HG02938 (cell line): ENCODE measurements at regions not wholly inside any gene's neighbourhood (a gene's known extent, or its start where the extent isn't known, plus 50 kb on each side); places are given as distances from the start of the nearest gene placed in this dataset.
"Not testable (repeated sequence)": the region's sequence is repeated elsewhere in the genome, so short reads cannot be mapped to it uniquely, and the experiment has no call there.

Experiments
- ATAC-seq: cut with Tn5 transposase; IDR thresholded peaks from one replicate; pipeline ENCODE4 v1.9.1; 2021; ENCODE audit warnings: mild to moderate bottlenecking, moderate library complexity; ENCODE audit not compliant: unreplicated experiment

DNA sequence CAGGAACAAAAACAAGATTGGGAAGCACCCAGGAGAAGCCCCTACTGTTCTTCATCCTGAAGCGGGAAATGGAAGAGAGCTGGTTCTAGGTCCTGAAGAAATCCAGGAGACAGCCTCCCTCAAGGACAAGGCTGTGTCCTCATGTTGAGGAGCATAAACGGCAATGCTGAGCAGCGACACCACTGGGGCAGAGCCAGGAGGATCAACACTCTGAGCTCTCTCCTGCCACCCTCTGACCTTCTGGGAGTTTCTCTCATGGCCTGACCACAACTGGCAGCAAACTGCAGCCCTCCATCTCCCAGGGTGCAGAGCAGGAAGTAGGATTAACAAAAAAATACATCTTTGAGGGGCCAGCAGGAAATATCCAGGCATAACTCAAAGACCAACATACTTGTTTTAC, 1292.2 kb upstream of the TMEM132C start:
- no peak for ATAC-seq

DNA sequence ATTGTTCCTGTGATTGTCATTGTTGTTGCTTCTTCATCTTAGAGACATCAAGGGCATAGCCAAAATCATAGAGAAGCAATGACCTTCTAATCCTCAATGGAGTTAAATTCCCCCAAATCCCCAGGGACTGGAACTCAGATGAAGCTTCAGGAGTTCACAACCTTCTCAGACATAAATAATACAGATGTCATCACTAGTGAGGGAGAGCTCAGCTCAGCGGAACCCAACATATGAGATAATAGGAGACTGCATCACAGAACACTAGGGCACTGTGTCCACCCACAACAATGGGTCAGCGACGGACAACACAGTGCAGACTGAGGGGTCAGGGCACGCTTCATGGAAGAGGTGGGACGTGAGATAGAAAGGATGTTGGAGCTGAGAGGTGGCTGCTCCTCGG, 1290.4 kb upstream of the TMEM132C start:
- ATAC-seq = no peak

DNA sequence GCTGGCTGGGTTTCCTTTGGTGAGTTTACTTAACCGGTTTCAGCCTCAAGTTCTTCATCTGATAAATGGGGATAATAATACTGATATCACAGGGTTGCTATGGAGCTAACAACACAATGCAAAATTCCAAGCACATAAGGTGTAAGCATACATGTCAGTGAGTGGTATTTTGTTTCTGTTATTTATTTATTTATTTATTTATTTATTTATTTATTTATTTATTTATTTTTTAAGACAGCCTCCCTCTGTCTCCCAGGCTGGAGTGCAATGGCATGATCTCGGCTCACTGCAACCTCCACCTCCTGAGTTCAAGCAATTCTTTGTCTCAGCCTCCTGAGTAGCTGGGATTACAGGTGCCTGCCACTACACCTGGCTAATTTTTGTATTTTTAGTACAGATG, 1287.4 kb upstream of the TMEM132C start:
- not testable (repeated sequence) for ATAC-seq

DNA sequence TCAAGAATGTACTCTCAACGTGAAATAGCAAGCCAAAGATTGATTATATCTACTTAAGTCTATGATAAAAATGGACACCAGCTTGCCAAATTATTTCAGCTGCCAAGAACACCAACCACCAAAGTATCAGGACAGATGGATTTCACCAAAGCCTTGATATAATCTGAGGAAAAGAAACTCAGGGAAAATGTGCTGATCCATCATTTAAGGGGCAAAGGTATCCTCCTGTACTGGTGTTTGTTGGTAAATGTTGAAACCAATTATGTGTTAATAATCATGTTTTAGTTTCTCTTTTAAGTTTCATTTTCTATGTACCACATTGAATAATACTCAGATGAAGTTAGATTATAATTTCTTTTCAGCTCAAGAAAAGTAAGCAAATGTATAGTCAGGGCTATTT, 1284.3 kb upstream of the TMEM132C start:
- ATAC-seq = no peak

DNA sequence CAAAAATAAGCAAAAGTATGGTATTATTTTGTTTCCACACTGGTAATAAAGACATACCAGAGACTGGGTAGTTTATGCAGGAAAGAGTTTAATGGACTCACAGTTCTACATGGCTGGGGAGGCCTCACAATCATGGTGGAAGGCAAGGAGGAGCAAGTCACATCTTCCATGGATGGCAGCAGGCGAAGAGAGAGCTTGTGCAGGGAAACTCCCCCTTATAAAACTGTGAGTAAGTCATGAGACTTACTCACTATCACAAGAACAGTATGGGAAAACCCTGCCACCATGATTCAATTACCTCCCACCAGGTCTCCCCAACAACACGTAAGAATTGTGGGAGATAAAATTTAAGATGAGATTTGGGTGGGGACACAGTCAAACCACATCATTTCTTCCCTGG, 1283.2 kb upstream of the TMEM132C start:
- ATAC-seq = not testable (repeated sequence)

DNA sequence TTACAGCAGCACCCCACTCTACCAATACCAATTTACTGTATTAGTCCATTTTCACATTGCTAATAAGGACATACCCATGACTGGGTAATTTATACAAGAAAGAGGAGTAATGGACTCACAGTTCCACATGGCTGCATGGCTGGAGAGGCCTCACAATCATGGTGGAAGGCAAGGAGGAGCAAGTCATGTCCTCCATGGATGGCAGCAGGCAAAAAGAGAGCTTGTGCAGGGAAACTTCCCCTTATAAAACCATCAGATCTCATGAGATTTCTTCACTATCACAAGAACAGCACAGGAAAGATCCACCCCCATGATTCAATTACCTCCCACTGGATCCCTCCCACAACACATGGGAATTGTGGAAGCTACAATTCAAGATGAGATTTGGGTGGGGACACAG, 1281.3 kb upstream of the TMEM132C start:
- not testable (repeated sequence) for ATAC-seq

DNA sequence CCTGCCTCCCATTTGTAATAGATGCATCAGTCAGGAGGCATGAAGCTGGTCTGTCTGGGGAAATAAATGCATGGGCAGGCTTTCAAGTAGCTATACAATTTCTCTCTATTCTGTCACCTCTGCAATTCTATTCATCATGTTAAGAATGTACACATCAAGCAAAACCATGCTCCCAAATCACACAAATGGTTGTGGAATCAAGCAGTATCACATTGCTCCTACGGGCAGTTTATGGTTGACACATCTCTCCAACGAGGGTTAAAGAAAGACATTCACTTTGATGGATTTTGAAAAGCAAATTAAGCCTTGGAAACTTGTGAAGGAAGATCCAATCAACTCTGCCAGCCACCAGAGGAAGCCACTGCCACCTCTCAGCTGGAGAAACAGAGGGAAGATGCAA, 1277.4 kb upstream of the TMEM132C start:
- ATAC-seq = no peak

DNA sequence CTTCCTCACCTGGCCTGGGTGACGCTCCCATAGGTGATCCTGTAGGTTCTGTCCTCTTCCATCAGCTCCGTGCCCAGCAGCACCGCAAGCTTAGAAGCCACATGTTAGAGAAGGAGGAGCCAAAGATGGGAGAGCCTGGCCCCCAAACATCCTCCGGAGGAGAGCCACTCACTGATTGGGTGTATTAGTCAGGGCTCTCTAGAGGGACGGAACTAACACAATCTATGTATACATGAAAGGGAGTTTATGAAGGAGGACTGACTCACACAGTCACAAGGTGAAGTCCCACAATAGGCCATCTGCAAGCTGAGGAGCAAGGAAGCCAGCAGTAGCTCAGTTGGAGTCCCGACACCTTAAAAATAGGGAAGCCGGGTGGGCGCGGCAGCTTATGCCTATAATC, 1273.1 kb upstream of the TMEM132C start:
- no peak for ATAC-seq

DNA sequence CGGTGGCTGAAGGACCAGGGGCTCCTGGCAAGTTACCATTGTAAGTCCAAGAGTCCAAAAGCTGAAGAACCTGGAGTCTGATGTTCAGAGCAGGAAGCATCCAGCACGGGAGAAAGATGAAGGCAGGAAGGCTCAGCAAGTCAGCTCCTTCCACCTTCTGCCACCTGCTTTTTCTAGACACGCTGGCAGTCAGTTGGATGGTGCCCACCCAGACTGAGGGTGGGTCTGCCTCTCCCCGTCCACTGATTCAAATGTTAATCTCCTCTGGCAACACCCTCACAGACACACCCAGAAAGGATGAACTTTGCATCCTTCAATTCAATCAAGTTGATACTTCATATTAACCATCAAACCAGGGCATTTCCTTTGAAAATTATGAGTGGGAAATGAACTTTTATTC, 1272.4 kb upstream of the TMEM132C start:
- ATAC-seq = no peak

DNA sequence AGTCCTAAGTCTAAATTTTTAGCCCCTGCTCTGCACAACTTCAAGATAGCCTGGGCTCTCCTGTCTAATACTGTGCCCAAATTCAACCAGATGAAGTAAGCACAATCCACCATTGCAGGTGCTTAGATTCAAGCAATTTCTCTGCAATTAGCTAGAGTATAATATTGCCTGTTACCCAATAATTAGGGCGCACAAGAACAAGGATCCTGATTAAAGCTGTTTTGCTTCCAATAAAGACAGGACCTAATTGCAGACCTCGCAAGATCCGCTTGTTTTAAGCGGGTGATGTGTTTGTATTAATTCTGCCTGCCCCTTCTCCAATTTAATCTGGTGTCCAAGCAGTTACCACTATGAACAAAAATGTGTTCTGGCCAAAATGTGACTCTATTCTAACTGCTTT, 1268.9 kb upstream of the TMEM132C start:
- ATAC-seq = no peak

DNA sequence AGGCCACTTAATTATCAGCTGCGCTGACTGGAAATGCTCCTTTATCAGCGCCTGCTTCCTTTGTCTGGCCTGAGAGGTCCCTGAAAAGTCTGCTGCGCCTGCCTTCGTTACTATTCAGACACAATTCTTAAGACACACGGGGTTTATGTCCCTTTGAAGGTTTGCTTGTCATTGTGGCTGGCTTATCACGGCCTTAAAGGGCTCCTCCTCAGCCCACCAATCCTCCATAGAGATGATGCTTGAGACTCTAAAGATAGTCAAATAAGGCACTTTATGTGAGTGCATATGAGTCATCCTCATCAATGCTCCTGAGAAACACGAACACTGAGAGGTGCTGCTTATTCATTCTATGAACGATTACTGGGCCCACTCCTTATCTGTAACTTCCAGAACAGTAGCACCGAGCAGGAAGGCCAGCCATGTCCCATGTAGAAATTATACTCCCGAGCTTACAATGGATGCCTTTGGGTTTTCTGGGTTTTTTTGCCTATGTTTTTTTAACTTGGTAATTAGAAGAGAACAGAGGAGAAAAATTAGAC, 1268.2 kb upstream of the TMEM132C start:
- no peak for ATAC-seq

DNA sequence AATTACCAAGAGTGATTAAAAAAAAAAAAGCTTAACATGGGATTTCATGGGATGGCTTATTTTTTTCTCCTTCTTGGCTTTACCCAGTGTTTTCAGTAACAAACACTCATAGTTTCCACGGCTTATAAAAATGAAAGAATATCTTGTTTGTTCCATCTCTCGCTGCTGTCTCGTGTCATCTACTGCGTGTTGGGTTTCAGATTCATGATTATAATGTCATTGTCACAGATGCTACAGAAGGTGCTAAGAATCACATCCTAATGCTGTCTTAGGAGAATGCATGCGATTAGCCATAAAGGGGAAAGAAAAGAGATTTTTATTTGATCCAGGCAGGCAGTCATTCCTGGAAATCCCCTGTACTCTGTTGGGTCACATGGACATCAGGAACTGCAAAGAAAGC, 1267.6 kb upstream of the TMEM132C start:
- no peak for ATAC-seq

DNA sequence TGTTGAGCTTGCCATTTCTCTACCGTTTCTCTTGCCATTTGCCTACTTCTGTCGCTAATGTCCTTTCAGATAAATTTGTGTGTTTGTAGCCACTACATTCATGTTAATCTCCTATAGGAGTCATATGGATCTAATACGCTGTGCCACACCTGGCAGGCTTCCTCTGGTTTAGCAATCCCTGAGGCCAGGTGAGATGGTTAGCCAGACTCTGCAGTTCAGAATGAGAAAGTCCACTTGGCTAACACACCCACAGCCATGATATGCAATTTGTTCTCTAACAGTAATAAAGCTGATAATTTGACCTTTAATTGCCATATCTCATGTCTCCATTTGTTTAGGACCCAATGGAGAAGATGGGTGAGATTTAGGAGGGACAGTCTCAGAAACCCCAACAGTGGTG, 1261.6 kb upstream of the TMEM132C start:
- no peak for ATAC-seq

DNA sequence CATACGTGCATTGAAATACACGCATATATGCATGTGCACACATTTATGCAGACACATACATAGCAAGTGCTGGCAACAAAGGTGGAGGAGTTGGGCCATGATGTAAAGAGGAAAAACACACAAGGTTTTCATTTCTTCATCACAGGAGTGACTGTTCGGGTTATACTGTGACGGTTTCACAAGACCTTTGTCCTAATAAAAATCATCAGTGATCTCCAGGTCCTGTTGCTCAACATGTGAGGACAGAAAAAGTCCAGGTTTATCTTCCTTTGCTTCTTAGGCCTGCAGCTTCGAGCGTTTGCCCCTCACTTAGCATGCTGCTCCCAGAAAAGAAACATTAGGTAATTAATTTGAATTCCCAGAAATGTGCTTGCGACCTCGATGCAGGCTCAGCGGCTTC, 1260.0 kb upstream of the TMEM132C start:
- no peak for ATAC-seq

DNA sequence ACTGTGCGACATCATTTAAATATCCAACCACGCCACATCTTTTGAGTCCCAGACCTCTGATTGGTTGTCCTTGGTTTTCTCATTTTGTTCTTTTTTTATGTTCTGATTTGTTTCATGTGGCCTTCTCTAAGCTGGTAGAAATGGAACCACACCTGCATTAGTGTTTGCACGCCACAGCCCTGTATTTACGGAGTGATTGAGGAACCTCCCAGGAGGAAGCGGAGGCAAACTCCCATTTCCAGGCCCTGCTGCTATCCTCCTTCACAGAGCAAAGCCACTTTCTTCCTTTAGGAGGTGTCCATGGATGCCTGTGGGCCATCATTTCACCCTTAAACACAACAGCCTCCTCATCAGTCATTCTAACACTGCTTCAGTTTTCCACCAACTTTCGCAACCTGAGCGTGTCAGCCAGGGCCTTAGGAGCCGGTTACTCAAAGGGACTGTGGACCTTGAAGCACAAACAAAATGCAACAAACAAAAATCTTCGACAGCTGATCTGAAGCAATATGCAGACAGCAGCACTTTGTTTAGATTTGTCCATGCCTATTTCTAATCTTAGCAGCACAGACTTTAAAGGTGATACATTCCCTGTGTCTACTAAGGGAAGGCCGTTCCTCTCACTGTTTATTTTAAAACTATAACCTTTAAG, 1258.1 kb upstream of the TMEM132C start:
- no peak for ATAC-seq

DNA sequence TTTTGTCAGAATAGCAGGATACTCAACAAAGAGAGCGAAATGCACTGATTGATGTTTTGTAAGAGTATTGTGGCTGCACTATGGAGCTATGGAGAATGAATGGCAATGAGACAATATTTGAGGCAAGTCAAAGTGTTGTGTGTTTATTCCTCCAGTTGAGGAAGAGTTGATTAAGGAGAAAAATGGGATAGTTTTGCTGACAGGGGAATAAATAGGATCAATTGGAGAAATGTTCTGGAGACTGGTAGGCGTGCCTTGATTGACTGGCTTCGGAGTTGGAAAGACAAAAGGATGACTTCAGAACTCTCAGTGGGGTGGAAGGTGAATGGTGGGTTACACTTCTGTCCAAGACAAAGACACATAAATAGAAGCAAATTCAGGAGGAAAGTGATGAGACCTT, 1254.9 kb upstream of the TMEM132C start:
- ATAC-seq = no peak

DNA sequence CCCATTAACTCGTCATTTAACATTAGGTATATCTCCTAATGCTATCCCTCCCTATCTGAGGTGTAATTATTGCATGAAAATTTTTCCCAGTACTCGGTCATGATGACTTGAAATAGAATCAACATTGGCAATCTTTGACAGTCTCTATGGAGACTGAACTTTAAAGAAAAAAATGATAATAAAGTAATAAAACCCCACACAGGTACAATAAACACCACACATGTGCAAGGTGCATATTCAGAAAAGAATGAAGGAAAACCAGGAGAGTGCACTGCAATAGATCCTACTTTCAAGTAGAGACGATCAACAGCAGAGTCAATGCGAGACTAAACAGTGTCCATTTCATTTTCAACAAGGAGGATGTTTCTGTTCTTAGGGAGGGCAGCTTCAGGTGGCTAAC, 1253.8 kb upstream of the TMEM132C start:
- ATAC-seq = no peak

DNA sequence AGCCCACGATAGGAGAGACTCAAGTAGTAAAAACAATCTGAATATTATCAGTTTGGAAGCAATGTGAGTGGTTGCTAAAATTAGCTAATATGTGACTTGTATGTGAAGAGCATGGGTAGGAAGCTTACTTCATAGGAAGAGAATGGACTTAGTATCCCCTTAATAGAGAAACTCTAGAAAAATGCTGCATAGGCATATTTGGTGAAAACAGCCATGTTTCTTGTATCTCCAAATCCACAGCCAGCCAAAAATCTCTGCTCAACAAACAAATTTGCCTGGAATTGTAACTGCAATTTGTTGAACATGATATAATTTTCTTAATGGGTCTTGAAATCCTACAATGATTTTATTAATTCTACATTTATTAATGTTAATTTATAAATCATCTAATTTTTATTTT, 1252.9 kb upstream of the TMEM132C start:
- no peak for ATAC-seq

DNA sequence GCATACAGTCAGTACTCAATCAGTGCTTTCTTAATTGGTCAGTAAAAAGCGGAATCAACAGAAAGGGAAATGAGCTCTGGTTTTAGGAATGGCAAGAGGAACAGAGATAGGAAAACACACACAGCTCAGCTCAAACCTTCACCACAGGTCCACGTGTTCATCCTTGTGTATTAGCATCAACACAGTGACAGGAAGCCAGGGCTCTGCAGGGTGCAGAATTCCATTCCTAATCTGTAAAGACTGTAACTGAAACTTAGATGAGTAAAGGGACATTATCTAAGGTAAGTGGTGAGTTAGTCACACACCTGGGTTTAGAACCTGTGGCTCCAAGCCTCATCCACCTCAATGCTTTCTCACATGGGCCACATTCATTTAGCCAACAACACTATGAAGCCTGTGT, 1242.2 kb upstream of the TMEM132C start:
- no peak for ATAC-seq

DNA sequence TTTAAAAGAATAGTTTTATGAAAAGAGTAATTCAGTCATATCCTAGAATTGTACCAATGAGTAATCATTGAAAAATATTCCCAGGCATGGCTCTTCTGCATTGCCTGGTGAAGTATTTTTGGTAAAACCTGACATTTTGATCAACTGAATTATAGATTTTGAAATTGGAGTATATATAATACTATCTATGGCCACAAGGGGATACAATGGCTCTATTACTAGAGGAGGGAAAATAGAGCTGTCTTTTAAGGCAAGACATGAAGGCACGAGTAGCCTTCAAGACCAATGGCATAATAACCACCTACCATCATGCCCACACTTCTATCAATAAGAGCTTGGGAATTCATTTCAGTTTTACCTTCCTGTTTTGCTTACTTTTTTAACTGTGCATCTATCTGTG, 1241.4 kb upstream of the TMEM132C start:
- ATAC-seq = no peak

DNA sequence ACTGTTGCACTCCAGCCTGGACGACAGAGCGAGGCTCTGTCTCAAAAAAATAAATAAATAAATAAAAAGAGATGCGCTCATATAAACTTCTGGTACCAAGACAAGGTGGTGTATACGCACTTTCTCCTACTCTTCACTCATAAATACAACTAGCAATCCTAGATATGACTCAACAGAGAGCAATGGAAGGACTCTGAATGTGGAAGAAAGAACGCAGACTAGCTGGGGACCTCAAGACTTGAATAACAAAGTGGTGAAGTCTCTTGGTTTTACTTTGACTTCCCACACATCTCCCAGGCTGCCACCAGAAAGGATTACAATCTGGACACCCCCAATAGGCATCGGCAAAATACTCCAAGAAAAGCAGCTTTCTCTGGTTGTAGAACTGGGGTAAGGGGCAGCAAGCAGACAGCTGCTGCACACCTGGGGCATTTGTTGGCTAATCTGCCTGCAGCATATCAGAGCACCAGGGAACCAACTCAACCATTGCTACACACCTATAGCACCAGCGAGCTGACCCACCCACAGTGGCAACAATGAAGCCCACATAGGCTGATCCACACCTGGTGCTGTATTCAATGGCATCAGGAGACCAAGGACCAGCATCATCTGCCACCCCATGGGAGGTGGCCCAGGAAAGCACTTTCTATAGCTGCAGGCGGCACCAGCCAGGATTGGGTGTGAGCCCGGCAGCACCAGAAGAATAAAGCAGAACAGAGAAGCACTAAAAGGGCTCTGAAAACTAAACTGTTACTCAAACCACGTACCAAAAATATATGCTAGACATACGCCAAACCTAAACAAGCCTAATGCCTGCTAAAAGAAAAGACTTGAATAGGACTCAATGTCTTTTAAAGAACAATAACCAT, 1231.7 kb upstream of the TMEM132C start:
- ATAC-seq = no peak

DNA sequence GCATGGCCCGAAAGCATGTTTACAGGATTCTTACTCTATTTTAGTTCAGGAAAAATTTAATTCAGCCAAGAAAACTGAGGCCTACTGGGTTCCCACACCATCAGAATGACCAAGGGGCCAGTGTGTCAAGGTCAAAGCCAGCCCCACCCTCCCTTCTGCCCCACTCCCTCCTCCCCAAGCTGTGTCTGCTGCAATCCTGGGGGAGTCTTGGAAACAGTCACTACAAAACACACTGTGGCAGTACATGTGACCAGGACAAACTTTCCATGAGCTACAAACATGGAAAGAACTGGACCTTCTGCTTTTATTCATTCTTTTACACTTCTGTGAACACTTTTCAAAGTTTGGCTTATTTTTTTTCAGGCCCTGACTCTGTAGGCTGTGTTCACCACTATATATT, 1228.8 kb upstream of the TMEM132C start:
- no peak for ATAC-seq
